Endothelial cell of umbilical vein (primary cell): ENCODE measurements at regions not wholly inside any gene's neighbourhood (a gene's known extent, or its start where the extent isn't known, plus 50 kb on each side); places are given as distances from the start of the nearest gene placed in this dataset.
"Not testable (repeated sequence)": the region's sequence is repeated elsewhere in the genome, so short reads cannot be mapped to it uniquely, and the experiment has no call there.

ENCODE experiments used
- BruUV-seq: library from RNA; stranded (reverse); fragments of 400-500 nt; replicated peaks from 2 replicates; lab custom pipeline; 2021; lab: Mats Ljungman, UMichigan
- CTCF ChIA-PET: fragments of 300-600, 350-600 bp; sonication (Branson Sonifier 250); formaldehyde crosslinking; loops from one replicate; lab custom pipeline; 2021; ENCODE audit warnings: antibody characterized with exemption, inconsistent platforms; lab: Charles Lee
- POLR2A ChIA-PET: fragments of 300-600, 350-600 bp; sonication (Branson Sonifier 250); formaldehyde crosslinking; loops from one replicate; lab custom pipeline; 2021; ENCODE audit warnings: antibody characterized with exemption, inconsistent platforms; lab: Charles Lee
- DNase-seq: peaks from one replicate; pipeline ENCODE4 v3.0.0-alpha.2; 2011; ENCODE audit warnings: low read depth, low spot score
- FAIRE-seq: peaks from 2 replicates; lab custom pipeline; 2011; peaks lifted over from hg19 to GRCh38; lab: Jason Lieb, UNC
- H2AFZ ChIP-seq: 2 replicates; pipeline ENCODE4 v1.6.0; 2012; ENCODE audit warnings: low read depth, low read length, control low read depth, inconsistent platforms
- H3K27ac ChIP-seq: 2 replicates; pipeline ENCODE4 v1.5.1; 2011; ENCODE audit warnings: low read depth, mild to moderate bottlenecking, control low read depth, low read length, moderate library complexity; ENCODE audit not compliant: insufficient read depth
- H3K27me3 ChIP-seq, 2 experiments: 2 replicates each; pipeline versions ENCODE4 v1.6.0 to v1.6.1; 2011; ENCODE audit warnings: low read length in 2 of 2, mixed read lengths in 1 of 2; ENCODE audit not compliant: control insufficient read depth in 2 of 2, insufficient read depth in 2 of 2
- H3K36me3 ChIP-seq, 2 experiments: 2 replicates in 1 of 2; 3 replicates in 1 of 2; pipeline ENCODE4 v1.5.1; 2011; ENCODE audit warnings: low read length in 2 of 2, mild to moderate bottlenecking in 1 of 2, moderate library complexity in 1 of 2; ENCODE audit not compliant: control insufficient read depth in 2 of 2, insufficient read depth in 2 of 2; ENCODE audit errors: extremely low read depth in 1 of 2
- H3K4me1 ChIP-seq: 3 replicates; pipeline ENCODE4 v1.5.1; 2011; ENCODE audit warnings: mild to moderate bottlenecking, low read length; ENCODE audit not compliant: control insufficient read depth, insufficient read depth; ENCODE audit errors: extremely low read depth
- H3K4me2 ChIP-seq: 2 replicates; pipeline ENCODE4 v1.6.1; 2011; ENCODE audit warnings: low read length, control low read depth, mixed read lengths; ENCODE audit not compliant: insufficient read depth
- H3K4me3 ChIP-seq, 3 experiments: fragments of 200-600 bp in 1 of 3; sonication (generic), shearing (Covaris generic) in 1 of 3; replicated peaks in 1 of 3; 2 replicates each; pipeline ENCODE4 v1.5.1; 2011 to 2016; ENCODE audit warnings: control low read depth in 3 of 3, low read length in 3 of 3, mild to moderate bottlenecking in 2 of 3, inconsistent platforms in 1 of 3, low read depth in 1 of 3, moderate library complexity in 1 of 3; ENCODE audit not compliant: insufficient read depth in 1 of 3
- H3K79me2 ChIP-seq: 2 replicates; pipeline ENCODE4 v1.6.0; 2012; ENCODE audit warnings: low read length, inconsistent platforms; ENCODE audit not compliant: control insufficient read depth, insufficient read depth
- H3K9ac ChIP-seq: replicated peaks from 2 replicates; pipeline ENCODE3; 2011; ENCODE audit warnings: low read length, control low read depth; ENCODE audit not compliant: insufficient read depth; ENCODE audit errors: extremely low read depth
- H3K9me1 ChIP-seq: replicated peaks from 3 replicates; pipeline ENCODE4 v1.6.0; 2011; ENCODE audit warnings: mild to moderate bottlenecking, low read length; ENCODE audit not compliant: control insufficient read depth, insufficient read depth; ENCODE audit errors: extremely low read depth
- H3K9me3 ChIP-seq: replicated peaks from 2 replicates; pipeline ENCODE4 v1.5.1; 2012; ENCODE audit warnings: low read length, inconsistent platforms; ENCODE audit not compliant: control insufficient read depth, insufficient read depth
- H4K20me1 ChIP-seq: replicated peaks from 2 replicates; pipeline ENCODE3; 2011; ENCODE audit warnings: mild to moderate bottlenecking, low read length; ENCODE audit not compliant: control insufficient read depth, insufficient read depth; ENCODE audit errors: extremely low read depth
- EZH2 ChIP-seq: IDR thresholded peaks from 2 replicates; pipeline ENCODE4 v1.6.1; 2012; ENCODE audit warnings: borderline replicate concordance, low read depth, mild to moderate bottlenecking, moderate library complexity, low read length, inconsistent platforms; ENCODE audit not compliant: severe bottlenecking
- FOS ChIP-seq: IDR thresholded peaks from 2 replicates; pipeline ENCODE4 v1.6.1; 2011; ENCODE audit warnings: mild to moderate bottlenecking, low read length, moderate library complexity, borderline replicate concordance; ENCODE audit not compliant: insufficient read depth
- JUN ChIP-seq: IDR thresholded peaks from 2 replicates; pipeline ENCODE4 v1.6.1; 2011; ENCODE audit warnings: borderline replicate concordance, low read depth; ENCODE audit not compliant: insufficient read length, insufficient read depth
- MAX ChIP-seq: IDR thresholded peaks from 2 replicates; pipeline ENCODE4 v1.6.1; 2011; ENCODE audit not compliant: insufficient read depth, insufficient read length
- MYC ChIP-seq: IDR thresholded peaks from one replicate; pipeline ENCODE4 v1.6.1; 2011; ENCODE audit warnings: mild to moderate bottlenecking, low read depth, low read length
- POLR2A ChIP-seq: IDR thresholded peaks from 2 replicates; pipeline ENCODE4 v1.6.1; 2012; ENCODE audit warnings: low read depth, mild to moderate bottlenecking, control low read depth, low read length
- POLR2AphosphoS5 ChIP-seq: IDR thresholded peaks from 2 replicates; pipeline ENCODE4 v1.6.1; 2012; ENCODE audit warnings: low read depth, mild to moderate bottlenecking, control low read depth, low read length, moderate library complexity; ENCODE audit not compliant: insufficient read depth
- dilution Hi-C: fragments of 300-500 bp; cut with MboI; formaldehyde crosslinking; loops from one replicate; pipeline ENCODE4 v1.15.0; 2019; ENCODE audit warnings: low sequenced_read_pairs; ENCODE audit not compliant: extremely low pct_ligation_motif_present
- intact Hi-C: fragments of 100-400 bp; cut with micrococcal nuclease; formaldehyde crosslinking; loops from one replicate; pipeline ENCODE4 v1.10.0; 2022
- TF ChIP-seq, protein P1 (sequence below), 2 donors: IDR thresholded peaks; 1 replicate in 1 of 2; 2 replicates in 1 of 2; pipeline ENCODE4 v1.5.1; 2011; ENCODE audit warnings: low read length in 2 of 2, mild to moderate bottlenecking in 2 of 2, moderate library complexity in 2 of 2, control low read depth in 1 of 2, inconsistent platforms in 1 of 2, low read depth in 1 of 2; ENCODE audit not compliant: insufficient read depth in 1 of 2; ENCODE audit errors: extremely low read depth in 1 of 2

GRCh38 chrX:77119706-77120105 is 327.5 kb upstream of the FGF16 start:
- Histone ChIP-seq H3K4me1 (no peaks in the 10 kb centered on the region), H3K9me3 (no peaks in the 10 kb centered on the region), H3K9ac (no peak overlapping the region), H2AFZ (no peak overlapping the region), H3K27me3 (no peaks in the 10 kb centered on the region), H3K36me3 (no peaks in the 10 kb centered on the region), H3K79me2 (no peaks in the 10 kb centered on the region), H3K4me3 (no peak overlapping the region), H4K20me1 (no peaks in the 10 kb centered on the region), H3K27ac (no peak overlapping the region), H3K9me1 (no peaks in the 10 kb centered on the region), H3K4me2 (no peak overlapping the region)
- TF ChIP-seq, protein P1, sequence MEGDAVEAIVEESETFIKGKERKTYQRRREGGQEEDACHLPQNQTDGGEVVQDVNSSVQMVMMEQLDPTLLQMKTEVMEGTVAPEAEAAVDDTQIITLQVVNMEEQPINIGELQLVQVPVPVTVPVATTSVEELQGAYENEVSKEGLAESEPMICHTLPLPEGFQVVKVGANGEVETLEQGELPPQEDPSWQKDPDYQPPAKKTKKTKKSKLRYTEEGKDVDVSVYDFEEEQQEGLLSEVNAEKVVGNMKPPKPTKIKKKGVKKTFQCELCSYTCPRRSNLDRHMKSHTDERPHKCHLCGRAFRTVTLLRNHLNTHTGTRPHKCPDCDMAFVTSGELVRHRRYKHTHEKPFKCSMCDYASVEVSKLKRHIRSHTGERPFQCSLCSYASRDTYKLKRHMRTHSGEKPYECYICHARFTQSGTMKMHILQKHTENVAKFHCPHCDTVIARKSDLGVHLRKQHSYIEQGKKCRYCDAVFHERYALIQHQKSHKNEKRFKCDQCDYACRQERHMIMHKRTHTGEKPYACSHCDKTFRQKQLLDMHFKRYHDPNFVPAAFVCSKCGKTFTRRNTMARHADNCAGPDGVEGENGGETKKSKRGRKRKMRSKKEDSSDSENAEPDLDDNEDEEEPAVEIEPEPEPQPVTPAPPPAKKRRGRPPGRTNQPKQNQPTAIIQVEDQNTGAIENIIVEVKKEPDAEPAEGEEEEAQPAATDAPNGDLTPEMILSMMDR (IDR thresholded peaks at IDR 0.05; ENCODE audit: extremely low read depth in 1 of 2, insufficient read depth in 1 of 2, low read depth in 1 of 2, low read length in 2 of 2) = no peak
- TF ChIP-seq POLR2A (no peak), JUN (no peak), FOS (no peak), EZH2 (no peak), POLR2AphosphoS5 (no peak), MYC (no peak), MAX (no peak)
- DNase-seq (no peak), FAIRE-seq (no peak)
- ChIA-PET CTCF (no interaction called here), POLR2A (no interaction called here)
- intact Hi-C loops (no loop called here), dilution Hi-C loops (no loop called here)
- no TSS peak for BruUV-seq

- H3K4me3 ChIP-seq, H3K36me3 ChIP-seq, H3K79me2 ChIP-seq, H3K4me2 ChIP-seq, DNase-seq, H3K9me3 ChIP-seq, H3K9me1 ChIP-seq, H3K27ac ChIP-seq, CTCF ChIA-PET, POLR2A ChIA-PET, BruUV-seq, H3K4me1 ChIP-seq, FAIRE-seq, H3K27me3 ChIP-seq, dilution Hi-C loops, intact Hi-C loops, H2AFZ ChIP-seq, H4K20me1 ChIP-seq, H3K9ac ChIP-seq: not testable (repeated sequence)
Observed at GRCh38 chrX:77123917-77124316, 323.3 kb upstream of the FGF16 start.

GRCh38 chrX:77127571-77127970 is 319.6 kb upstream of the FGF16 start:
- DNase-seq, POLR2A ChIA-PET, FAIRE-seq, H3K36me3 ChIP-seq, H4K20me1 ChIP-seq, H2AFZ ChIP-seq, H3K9ac ChIP-seq, H3K27me3 ChIP-seq, BruUV-seq, H3K79me2 ChIP-seq, H3K4me3 ChIP-seq, intact Hi-C loops, H3K9me3 ChIP-seq, H3K27ac ChIP-seq, H3K9me1 ChIP-seq, dilution Hi-C loops, H3K4me1 ChIP-seq, CTCF ChIA-PET, H3K4me2 ChIP-seq: not testable (repeated sequence)
